LNCAP (cell line): ENCODE measurements at regions not wholly inside any gene's neighbourhood (a gene's known extent, or its start where the extent isn't known, plus 50 kb on each side); places are given as distances from the start of the nearest gene placed in this dataset.

Source experiments
- TF ChIP-seq, protein P1 (sequence below): fragments of 450-650 bp; IDR thresholded peaks from 2 replicates; pipeline ENCODE4 v1.5.1; 2017; ENCODE audit warnings: mild to moderate bottlenecking

DNA sequence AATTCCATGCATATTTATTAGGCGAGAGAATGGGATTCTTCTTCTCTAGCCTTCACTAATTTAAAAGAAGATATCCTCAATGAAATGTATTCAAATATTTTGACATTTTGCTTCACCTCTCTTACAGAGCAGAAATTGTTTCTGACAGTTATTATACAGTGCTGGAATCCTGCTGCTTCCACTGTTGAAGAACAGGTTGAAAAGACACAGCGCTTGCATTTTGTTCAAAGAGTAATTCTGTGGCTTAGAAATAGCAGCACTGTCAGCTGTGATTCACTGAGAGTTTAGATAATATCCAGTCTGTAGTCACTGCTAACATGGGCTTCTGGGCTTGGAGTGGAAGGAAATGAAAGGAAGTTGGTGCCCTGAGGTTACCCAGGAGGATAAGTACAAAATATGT lies 117.1 kb upstream of the FBXL4 start:
- TF ChIP-seq, protein P1, sequence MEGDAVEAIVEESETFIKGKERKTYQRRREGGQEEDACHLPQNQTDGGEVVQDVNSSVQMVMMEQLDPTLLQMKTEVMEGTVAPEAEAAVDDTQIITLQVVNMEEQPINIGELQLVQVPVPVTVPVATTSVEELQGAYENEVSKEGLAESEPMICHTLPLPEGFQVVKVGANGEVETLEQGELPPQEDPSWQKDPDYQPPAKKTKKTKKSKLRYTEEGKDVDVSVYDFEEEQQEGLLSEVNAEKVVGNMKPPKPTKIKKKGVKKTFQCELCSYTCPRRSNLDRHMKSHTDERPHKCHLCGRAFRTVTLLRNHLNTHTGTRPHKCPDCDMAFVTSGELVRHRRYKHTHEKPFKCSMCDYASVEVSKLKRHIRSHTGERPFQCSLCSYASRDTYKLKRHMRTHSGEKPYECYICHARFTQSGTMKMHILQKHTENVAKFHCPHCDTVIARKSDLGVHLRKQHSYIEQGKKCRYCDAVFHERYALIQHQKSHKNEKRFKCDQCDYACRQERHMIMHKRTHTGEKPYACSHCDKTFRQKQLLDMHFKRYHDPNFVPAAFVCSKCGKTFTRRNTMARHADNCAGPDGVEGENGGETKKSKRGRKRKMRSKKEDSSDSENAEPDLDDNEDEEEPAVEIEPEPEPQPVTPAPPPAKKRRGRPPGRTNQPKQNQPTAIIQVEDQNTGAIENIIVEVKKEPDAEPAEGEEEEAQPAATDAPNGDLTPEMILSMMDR = no peak

DNA sequence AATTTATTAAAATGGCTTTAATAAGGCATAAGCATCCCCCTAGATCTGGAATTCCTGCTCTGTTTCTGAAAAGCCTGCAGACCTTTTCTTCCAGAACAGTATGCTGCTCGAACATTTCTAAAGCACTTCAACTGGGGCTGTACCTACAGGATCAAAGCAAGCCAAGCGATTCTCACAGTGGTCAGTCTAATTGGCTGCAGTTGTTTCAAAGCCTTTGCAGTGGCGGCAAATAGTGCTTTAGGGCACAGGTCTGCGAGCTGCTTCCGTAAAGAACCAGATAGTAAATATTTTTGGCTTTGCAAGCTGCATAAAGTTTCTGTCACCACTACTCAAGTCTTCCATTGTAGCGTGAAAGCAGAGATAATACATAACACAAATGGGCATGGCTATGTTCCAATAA lies 88.9 kb upstream of the FBXL4 start:
- TF ChIP-seq, protein P1 = no peak

DNA sequence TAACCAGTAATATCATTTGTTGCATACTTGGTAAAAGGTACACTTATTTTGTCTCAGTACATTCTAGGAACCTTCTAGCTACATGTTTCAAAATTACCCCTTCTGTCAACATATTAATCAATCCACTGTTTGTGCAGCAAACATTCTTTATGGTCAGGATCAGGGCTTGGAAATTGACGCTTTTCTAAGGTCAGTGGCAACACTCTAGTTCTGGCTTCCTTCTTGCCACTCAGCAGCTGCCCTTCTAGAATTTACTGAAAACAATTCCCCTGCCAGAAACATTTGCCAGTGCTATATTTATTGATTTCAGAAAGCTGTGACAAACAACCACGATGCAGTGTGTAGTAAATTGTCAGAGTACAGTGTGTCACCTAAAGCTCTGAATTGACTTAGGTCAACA lies 84.7 kb upstream of the FBXL4 start:
- TF ChIP-seq, protein P1 = no peak

DNA sequence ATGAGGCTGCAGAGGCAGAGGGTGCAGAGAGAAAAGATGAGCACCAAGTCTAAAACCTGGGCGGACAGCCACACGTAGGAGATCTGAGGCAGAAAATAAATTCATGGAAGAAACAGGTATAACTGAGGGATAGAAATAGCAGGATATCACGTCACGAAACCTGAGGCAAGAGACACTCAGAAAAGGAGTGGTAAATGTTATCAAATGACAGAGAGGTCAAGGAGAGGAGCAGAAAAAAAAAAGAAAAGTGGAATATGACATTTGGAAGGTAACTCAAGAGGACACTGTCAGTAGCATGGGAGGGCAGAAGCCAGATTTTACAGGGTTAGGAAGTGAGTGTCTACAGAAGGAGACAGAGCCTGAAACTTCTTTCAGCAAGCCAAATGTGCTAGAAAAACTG lies 84.2 kb upstream of the FBXL4 start:
- TF ChIP-seq, protein P1 = no peak

DNA sequence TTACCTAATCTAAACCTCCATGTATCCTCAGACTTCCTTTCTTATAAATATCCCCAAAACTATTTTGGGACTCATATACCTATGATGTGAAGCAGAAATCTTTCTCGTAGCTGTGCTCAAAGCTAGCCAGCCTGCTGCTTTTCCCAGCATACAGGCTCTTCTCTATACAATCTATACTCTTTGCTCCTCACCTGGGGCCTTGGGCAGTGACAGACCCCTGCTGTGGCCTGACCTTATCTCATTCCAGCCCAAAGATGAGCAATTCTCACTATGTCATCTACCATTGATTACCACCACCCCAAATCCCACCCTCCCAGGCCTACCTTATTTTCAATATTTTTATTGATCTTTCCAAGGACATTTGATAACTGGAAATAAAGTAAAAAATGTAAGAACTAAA lies 83.2 kb upstream of the FBXL4 start:
- TF ChIP-seq, protein P1 = no peak

DNA sequence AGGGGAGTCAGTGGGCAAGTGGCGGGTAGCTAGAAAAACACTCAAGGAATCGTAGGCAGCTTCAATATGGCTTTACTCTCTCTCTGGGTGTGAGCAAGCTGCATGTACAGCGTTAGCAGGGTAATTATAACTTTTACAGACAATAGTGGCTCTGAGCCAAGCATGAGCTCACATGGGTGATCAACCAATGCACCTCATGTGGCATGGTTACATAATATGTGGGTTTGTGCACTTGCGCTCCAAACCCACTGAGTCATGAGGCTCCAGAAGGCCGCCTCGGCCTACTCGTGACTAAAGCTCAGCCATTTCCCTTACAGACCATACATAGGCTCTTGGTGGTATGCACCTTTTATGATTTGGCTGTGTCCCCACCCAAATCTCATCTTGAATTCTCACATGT lies 78.4 kb upstream of the FBXL4 start:
- TF ChIP-seq, protein P1 = no peak

DNA sequence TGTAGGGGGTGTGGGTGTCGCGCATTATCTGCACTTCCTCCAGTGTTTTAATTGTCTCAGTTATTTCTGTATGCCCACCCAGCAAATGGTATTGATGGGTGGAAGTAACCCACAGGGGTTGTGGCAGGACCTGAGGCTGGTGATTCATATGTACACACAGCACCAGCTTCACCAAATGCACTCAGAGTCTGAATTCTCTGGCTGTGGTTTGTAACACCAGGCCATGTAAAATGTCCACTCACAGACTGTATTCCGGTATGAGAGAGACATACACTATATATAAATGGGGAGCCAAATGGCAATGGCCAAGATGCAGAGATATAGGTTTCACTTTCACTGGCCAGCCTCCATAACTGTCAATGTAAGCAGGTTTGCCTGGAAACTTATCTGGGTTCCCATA lies 76.3 kb upstream of the FBXL4 start:
- TF ChIP-seq, protein P1 = no peak

DNA sequence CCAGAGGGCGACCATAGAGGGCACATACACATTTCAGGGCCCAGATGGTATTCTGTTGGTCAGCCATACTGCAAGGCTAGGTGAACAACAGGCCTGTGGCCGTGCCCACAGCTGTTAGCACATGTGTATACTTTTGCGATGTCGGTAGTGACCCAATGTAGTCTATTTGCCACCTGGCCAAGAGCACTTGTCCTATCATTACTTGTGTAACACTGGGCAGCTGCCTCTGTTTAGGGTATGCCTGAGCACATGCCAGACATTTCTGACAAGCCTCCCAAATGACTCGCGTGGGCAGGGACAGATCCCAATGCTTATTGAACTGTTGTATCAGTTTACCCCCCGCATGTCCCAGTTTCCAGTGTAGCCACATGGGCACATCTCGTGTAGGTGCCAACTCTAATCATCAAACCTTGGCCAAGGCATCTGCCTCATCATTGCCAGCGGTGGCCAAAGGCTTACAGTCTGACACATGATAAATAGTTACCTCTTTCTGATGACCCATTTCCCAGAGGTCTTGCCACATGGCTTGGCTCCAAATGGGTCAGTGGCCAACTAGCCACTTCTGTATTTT lies 74.4 kb upstream of the FBXL4 start:
- TF ChIP-seq, protein P1 = no peak
